GM12874 (cell line): ENCODE measurements at regions not wholly inside any gene's neighbourhood (a gene's known extent, or its start where the extent isn't known, plus 50 kb on each side); places are given as distances from the start of the nearest gene placed in this dataset.

Experiments
- TF ChIP-seq, protein P1 (sequence below): IDR thresholded peaks from 2 replicates; pipeline ENCODE4 v1.5.1; 2011; ENCODE audit warnings: low read depth, mild to moderate bottlenecking, control low read depth, low read length, moderate library complexity; ENCODE audit not compliant: insufficient read depth

DNA sequence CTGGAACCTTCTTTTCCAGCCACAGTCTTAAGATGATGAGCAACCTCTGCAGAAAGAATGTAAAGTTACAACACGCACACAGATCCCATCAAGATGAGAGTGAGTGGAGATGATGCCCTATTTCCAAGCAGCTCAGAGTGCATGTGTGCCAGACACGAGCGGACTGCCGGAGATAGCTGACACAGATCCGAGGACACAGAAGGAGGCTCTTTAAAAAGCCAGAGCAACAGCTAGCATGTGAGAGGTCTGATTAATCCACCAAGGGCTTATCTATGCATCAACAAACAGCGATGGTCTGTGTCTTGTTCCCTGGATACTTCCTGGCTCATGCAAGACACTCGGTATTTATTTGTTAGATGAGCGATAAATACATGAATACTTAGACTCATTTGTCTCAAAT is 128.6 kb upstream of the DLG1 start:
- TF ChIP-seq, protein P1, sequence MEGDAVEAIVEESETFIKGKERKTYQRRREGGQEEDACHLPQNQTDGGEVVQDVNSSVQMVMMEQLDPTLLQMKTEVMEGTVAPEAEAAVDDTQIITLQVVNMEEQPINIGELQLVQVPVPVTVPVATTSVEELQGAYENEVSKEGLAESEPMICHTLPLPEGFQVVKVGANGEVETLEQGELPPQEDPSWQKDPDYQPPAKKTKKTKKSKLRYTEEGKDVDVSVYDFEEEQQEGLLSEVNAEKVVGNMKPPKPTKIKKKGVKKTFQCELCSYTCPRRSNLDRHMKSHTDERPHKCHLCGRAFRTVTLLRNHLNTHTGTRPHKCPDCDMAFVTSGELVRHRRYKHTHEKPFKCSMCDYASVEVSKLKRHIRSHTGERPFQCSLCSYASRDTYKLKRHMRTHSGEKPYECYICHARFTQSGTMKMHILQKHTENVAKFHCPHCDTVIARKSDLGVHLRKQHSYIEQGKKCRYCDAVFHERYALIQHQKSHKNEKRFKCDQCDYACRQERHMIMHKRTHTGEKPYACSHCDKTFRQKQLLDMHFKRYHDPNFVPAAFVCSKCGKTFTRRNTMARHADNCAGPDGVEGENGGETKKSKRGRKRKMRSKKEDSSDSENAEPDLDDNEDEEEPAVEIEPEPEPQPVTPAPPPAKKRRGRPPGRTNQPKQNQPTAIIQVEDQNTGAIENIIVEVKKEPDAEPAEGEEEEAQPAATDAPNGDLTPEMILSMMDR: no peak

DNA sequence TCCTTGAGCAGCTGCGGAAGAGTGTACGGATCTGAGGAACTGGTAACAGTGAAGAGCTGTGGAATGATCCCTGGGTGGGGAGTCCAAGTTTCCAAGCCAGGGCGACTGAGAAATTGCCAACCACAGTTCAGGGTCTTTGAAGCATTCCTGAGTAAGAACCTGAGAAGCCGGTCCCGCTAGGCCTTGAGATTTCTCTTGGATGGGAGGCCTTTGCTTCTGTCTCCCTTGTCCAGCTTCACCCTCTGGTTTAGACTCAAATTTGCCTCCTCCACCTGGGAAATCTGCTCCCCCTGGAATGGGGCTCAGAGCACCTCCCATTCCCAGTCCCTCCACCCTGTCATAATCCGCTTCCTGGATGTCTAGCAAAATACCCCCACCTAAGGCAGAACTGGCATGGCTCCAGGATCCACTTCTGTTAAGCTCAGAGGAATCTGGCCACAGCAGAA is 127.7 kb upstream of the DLG1 start:
- TF ChIP-seq, protein P1: no peak

DNA sequence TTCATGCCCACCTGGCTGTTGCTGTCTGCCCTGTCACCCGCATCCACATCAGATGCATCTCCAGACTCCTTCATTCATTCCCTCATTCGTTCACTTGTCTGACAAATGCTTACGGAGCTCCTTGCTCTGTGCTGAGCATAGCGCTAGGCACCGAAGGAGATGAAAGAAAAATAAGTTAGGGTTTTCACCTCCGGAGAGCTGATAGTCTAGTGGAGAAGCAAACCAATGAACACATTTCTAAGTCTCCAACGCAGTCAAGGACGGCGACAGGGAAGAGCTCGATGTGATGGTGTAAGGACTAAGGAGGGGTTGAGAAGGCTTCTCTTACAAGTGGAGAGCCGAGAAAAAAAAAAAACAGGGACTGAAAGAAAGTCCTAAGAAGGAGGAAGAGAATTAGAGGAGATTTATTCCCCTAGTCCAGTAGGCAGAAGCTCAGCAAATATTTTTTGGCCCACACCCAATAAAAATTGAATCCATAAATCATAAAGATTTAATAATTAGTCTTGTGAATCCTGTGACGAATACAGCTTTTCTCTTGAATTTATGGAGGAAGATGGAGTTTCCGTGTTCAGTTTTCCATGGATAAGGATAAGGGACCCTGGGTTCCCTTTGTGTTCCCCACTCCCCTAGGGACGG is 127.2 kb upstream of the DLG1 start:
- TF ChIP-seq, protein P1: no peak

DNA sequence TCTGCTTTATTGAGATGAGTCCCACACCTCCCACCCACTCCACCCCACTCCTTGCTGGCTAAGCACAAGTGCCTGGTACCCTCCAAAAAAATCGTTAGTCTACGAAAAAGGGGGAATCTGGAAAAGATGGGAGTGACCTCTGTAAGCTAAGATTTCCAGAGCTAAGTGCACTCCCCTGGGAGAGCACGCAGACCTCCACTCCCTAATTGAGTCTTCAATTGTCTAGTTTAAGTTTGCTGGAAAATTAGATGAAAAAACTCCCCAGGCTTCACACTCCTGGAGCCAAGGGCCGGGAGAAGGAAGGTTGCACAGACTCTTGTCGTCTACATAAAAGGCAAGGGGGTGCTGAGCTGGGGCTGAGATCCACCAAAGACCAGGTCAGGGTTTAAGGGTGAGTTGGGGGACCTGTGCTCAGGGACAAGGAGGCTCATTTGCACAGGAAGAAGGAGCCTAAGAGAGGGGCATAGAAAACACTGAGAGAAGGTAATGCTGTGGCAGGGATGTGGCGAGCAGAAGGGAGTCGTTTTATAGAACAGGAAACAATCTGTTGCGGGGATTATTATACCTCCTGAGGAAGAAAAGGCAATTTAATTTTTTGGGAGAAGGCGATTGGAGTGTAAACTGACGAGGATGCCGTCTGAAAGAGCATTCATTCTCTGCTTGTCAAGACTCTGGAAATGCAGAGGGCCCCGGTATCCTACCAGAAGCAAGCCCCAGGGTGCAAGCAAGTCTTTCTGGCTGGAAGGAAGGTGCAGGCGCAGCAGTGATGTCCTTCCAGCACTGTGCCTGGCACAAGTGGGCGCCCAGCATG is 126.5 kb upstream of the DLG1 start:
- TF ChIP-seq, protein P1: no peak

DNA sequence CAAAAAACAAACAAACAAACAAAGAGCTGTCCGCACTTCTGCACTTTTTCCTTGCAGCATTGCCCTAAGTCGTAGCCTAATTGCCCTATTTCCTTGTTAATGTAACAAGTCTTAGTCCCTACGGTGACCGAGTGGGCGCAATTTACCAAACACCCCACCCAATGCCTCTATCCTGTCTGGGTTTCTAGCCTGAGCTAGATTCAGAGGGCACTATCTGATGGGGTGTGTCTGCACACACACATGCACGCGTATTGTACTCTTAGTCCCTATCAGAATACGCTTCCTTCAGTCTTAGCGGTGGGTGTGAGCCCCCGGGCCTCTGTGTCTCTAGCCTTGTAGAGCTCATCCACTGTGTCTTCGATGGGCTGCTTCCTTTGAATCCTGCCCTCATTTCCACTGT is 125.9 kb upstream of the DLG1 start:
- TF ChIP-seq, protein P1: no peak

DNA sequence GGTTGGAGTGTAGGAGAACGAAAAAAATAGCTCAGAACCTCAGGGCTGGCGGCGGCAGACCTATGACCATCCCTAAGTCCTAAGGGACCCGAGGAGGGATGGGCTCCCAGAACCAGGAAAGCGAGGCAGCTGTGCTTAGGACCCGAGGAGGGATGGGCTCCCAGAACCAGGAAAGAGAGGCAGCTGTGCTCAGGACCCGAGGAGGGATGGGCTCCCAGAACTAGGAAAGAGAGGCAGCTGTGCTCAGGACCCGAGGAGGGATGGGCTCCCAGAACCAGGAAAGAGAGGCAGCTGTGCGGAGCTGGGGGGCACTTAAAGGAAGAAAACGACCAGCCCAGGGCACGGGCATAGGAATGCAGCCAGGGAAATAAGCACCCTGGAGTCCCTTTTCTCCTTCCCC is 125.0 kb upstream of the DLG1 start:
- TF ChIP-seq, protein P1: no peak

DNA sequence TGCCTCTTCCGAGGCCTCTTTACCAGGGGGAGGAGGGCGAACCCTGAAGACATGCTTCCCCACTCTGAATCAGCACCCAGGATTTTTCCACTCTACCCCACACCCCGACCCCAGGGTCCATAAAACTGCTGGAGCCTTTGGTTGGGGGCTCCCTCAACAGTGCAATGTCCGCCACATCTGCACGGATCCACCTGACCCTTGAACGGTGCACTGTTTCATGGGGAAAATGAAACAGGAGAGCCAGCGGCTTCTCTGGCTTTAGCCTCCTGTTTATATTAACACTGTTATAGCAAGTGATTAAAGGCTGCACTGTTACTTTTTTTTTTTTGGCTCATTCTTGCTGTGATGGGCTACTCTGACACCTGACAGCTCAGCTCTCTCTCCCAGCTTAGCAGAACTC is 124.1 kb upstream of the DLG1 start:
- TF ChIP-seq, protein P1: no peak
